HEK293 (cell line): ENCODE measurements at regions not wholly inside any gene's neighbourhood (a gene's known extent, or its start where the extent isn't known, plus 50 kb on each side); places are given as distances from the start of the nearest gene placed in this dataset.

ENCODE experiments used
- CTCF ChIA-PET: fragments of 350-600 bp; formaldehyde crosslinking; extraction: SDS; loops from one replicate; lab custom pipeline; 2021; ENCODE audit warnings: antibody characterized with exemption; lab: Yijun Ruan, JAX
- POLR2A ChIA-PET: fragments of 300-600 bp; formaldehyde crosslinking; extraction: SDS; loops from one replicate; lab custom pipeline; 2020; ENCODE audit warnings: antibody characterized with exemption, inconsistent platforms; lab: Yijun Ruan, JAX
- H3K27ac ChIP-seq: fragments of 200-500 bp; sonication (Bioruptor generic); 2 replicates; pipeline ENCODE4 v1.5.1; 2014; ENCODE audit warnings: low read depth, low read length, control low read depth, inconsistent platforms; ENCODE audit errors: extremely low read depth
- H3K36me3 ChIP-seq, 2 experiments: fragments of 200-500 bp in 1 of 2; sonication (Bioruptor generic) in 1 of 2; 1 replicate in 1 of 2; 2 replicates in 1 of 2; pipeline ENCODE4 v1.5.1; 2014 to 2017; ENCODE audit warnings: inconsistent platforms in 2 of 2, low read length in 2 of 2; ENCODE audit not compliant: control insufficient read depth in 2 of 2, insufficient read depth in 1 of 2
- H3K4me1 ChIP-seq: fragments of 200-500 bp; sonication (Bioruptor generic); 2 replicates; pipeline ENCODE4 v1.5.1; 2014; ENCODE audit warnings: mild to moderate bottlenecking, low read length, inconsistent platforms; ENCODE audit not compliant: control insufficient read depth, insufficient read depth
- H3K4me3 ChIP-seq: 2 replicates; pipeline ENCODE4 v1.5.1; 2011; ENCODE audit warnings: low read depth, mild to moderate bottlenecking, control low read depth, low read length, moderate library complexity
- H3K9me3 ChIP-seq: fragments of 200-500 bp; sonication (Bioruptor generic); 2 replicates; pipeline ENCODE4 v1.5.1; 2014; ENCODE audit warnings: low read depth, low read length, inconsistent platforms; ENCODE audit not compliant: control insufficient read depth, insufficient read depth
- BCL11B ChIP-seq: fragments of 450-650 bp; formaldehyde crosslinking; IDR thresholded peaks from 2 replicates; pipeline ENCODE4 v1.5.1; 2016; ENCODE audit warnings: low read depth, missing biosample characterization, missing genetic modification characterization
- PRDM6 ChIP-seq: fragments of 450-650 bp; formaldehyde crosslinking; IDR thresholded peaks from 2 replicates; pipeline ENCODE4 v1.5.1; 2017; ENCODE audit warnings: missing biosample characterization, missing genetic modification characterization
- RBAK ChIP-seq: fragments of 450-650 bp; formaldehyde crosslinking; IDR thresholded peaks from 2 replicates; pipeline ENCODE4 v1.5.1; 2016; ENCODE audit warnings: missing biosample characterization, missing genetic modification characterization
- SALL2 ChIP-seq: fragments of 450-650 bp; formaldehyde crosslinking; IDR thresholded peaks from 2 replicates; pipeline ENCODE4 v1.5.0; 2017; ENCODE audit warnings: missing biosample characterization, mild to moderate bottlenecking, missing genetic modification characterization, borderline replicate concordance
- SETDB1 ChIP-seq: IDR thresholded peaks from one replicate; pipeline ENCODE4 v1.6.1; 2017; ENCODE audit warnings: mild to moderate bottlenecking, low read length, moderate library complexity, mixed read lengths; ENCODE audit not compliant: insufficient read length
- SP2 ChIP-seq: fragments of 450-650 bp; formaldehyde crosslinking; IDR thresholded peaks from 2 replicates; pipeline ENCODE4 v1.5.1; 2016; ENCODE audit warnings: missing biosample characterization, missing genetic modification characterization
- ZBTB1 ChIP-seq: fragments of 450-650 bp; formaldehyde crosslinking; IDR thresholded peaks from 2 replicates; pipeline ENCODE4 v1.5.1; 2016; ENCODE audit warnings: missing biosample characterization, missing genetic modification characterization
- ZNF148 ChIP-seq: fragments of 450-650 bp; formaldehyde crosslinking; IDR thresholded peaks from 2 replicates; pipeline ENCODE4 v1.5.0; 2017; ENCODE audit warnings: missing biosample characterization, missing genetic modification characterization, borderline replicate concordance
- ZNF19 ChIP-seq: fragments of 450-650 bp; formaldehyde crosslinking; IDR thresholded peaks from 2 replicates; pipeline ENCODE4; 2016; ENCODE audit warnings: missing biosample characterization, missing genetic modification characterization, low read depth
- ZNF211 ChIP-seq: fragments of 450-650 bp; formaldehyde crosslinking; IDR thresholded peaks from 2 replicates; pipeline ENCODE4 v1.5.1; 2016; ENCODE audit warnings: low read depth, missing biosample characterization, missing genetic modification characterization
- ZNF248 ChIP-seq: fragments of 450-650 bp; formaldehyde crosslinking; IDR thresholded peaks from 2 replicates; pipeline ENCODE4 v1.5.1; 2017; ENCODE audit warnings: missing biosample characterization, missing genetic modification characterization
- ZNF280D ChIP-seq: fragments of 450-650 bp; formaldehyde crosslinking; IDR thresholded peaks from 2 replicates; pipeline ENCODE4 v1.5.1; 2016; ENCODE audit warnings: missing biosample characterization, missing genetic modification characterization
- ZNF350 ChIP-seq: fragments of 450-650 bp; formaldehyde crosslinking; IDR thresholded peaks from 2 replicates; pipeline ENCODE4 v1.5.0; 2017; ENCODE audit warnings: missing biosample characterization, mild to moderate bottlenecking, missing genetic modification characterization
- ZNF449 ChIP-seq: fragments of 450-650 bp; formaldehyde crosslinking; IDR thresholded peaks from 2 replicates; pipeline ENCODE4 v1.5.1; 2017; ENCODE audit warnings: missing biosample characterization, mild to moderate bottlenecking, missing genetic modification characterization, moderate library complexity
- ZNF48 ChIP-seq: fragments of 450-650 bp; formaldehyde crosslinking; IDR thresholded peaks from 2 replicates; pipeline ENCODE4 v1.5.1; 2016; ENCODE audit warnings: missing biosample characterization, missing genetic modification characterization
- ZNF501 ChIP-seq: fragments of 450-650 bp; formaldehyde crosslinking; IDR thresholded peaks from 2 replicates; pipeline ENCODE4 v1.5.1; 2016; ENCODE audit warnings: missing biosample characterization, missing genetic modification characterization
- ZNF514 ChIP-seq: fragments of 450-650 bp; formaldehyde crosslinking; IDR thresholded peaks from 2 replicates; pipeline ENCODE4 v1.5.1; 2016; ENCODE audit warnings: missing biosample characterization, missing genetic modification characterization
- ZNF530 ChIP-seq: fragments of 450-650 bp; formaldehyde crosslinking; IDR thresholded peaks from 2 replicates; pipeline ENCODE4 v1.5.1; 2016; ENCODE audit warnings: low read depth, missing biosample characterization, missing genetic modification characterization
- ZNF596 ChIP-seq: fragments of 450-650 bp; IDR thresholded peaks from 2 replicates; pipeline ENCODE4 v1.5.0; 2018; ENCODE audit warnings: missing biosample characterization, mild to moderate bottlenecking, missing genetic modification characterization, moderate library complexity
- ZNF777 ChIP-seq: fragments of 450-650 bp; formaldehyde crosslinking; IDR thresholded peaks from 2 replicates; pipeline ENCODE4 v1.5.1; 2017; ENCODE audit warnings: missing biosample characterization, missing genetic modification characterization, borderline replicate concordance
- ZSCAN30 ChIP-seq: fragments of 450-650 bp; IDR thresholded peaks from 2 replicates; pipeline ENCODE4 v1.5.1; 2018; ENCODE audit warnings: missing biosample characterization, mild to moderate bottlenecking, missing genetic modification characterization, moderate library complexity

- TF ChIP-seq ZNF280D (tag by site-specific recombination) = no peak
These were observed 170.0 kb downstream of the SEMA6D start (continued) for GRCh38 chr15:47887241-47887800.

GRCh38 chr15:47888385-47889100 lies 171.2 kb downstream of the SEMA6D start:
- H3K4me3 ChIP-seq = no peak overlapping the region
- TF ChIP-seq ZBTB1 (tag by site-specific recombination) = no peak
- TF ChIP-seq ZNF596 (tag by site-specific recombination) = no peak
- TF ChIP-seq BCL11B (tag by site-specific recombination) = no peak
- no peak for TF ChIP-seq ZSCAN30 (tag by site-specific recombination)
- TF ChIP-seq ZNF148 (tag by site-specific recombination) = no peak
- TF ChIP-seq ZNF514 (tag by site-specific recombination) = no peak
- TF ChIP-seq ZNF530 (tag by site-specific recombination) = no peak
- no peak for TF ChIP-seq PRDM6 (tag by site-specific recombination)
- no peak for TF ChIP-seq RBAK (tag by site-specific recombination)
- TF ChIP-seq ZNF501 (tag by site-specific recombination) = no peak
- no peak for TF ChIP-seq ZNF350 (tag by site-specific recombination)
- TF ChIP-seq ZNF48 (tag by site-specific recombination) = no peak
- no peak for TF ChIP-seq SP2 (tag by site-specific recombination)
- TF ChIP-seq ZNF777 (tag by site-specific recombination) = no peak
- TF ChIP-seq ZNF19 (tag by site-specific recombination) = no peak
- TF ChIP-seq SALL2 (tag by site-specific recombination) = no peak
- TF ChIP-seq ZNF211 = no peak
- no peak for TF ChIP-seq ZNF449
- no peak for TF ChIP-seq SETDB1
- no peak for TF ChIP-seq ZNF248
- ChIA-PET POLR2A (no interaction called here), CTCF (no interaction called here)
- no peaks in the 10 kb centered on the region for H3K36me3 ChIP-seq
- no peaks in the 10 kb centered on the region for H3K9me3 ChIP-seq
- no peak overlapping the region for H3K27ac ChIP-seq
- H3K4me1 ChIP-seq = no peaks in the 10 kb centered on the region
